Pulmonary artery endothelial cell (primary cell): ENCODE measurements at regions not wholly inside any gene's neighbourhood (a gene's known extent, or its start where the extent isn't known, plus 50 kb on each side); places are given as distances from the start of the nearest gene placed in this dataset.

Experiments used
- DNase-seq: peaks from one replicate; pipeline ENCODE4 v3.0.0-alpha.2; 2011; ENCODE audit warnings: low read depth, low spot score

DNA sequence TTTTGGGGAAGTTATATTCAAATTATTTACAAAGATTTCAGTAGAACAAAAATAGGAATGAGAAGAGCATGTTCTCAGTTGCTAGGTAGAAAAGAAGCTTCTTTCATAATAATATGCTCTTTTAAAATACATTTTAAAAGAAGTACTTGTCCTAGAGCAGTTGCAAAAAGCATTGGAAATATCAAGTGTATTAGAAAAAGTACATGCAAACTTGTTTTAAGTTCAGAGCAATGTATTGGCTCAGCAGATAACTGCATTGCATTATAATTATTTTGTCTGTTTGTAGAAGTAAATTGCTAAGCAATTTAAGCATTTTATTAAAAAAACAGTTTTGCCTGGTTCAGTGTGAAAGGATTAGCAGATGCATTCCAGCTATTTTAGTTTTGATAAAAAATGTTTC, 806.4 kb downstream of the USP25 start:
- no peak for DNase-seq

DNA sequence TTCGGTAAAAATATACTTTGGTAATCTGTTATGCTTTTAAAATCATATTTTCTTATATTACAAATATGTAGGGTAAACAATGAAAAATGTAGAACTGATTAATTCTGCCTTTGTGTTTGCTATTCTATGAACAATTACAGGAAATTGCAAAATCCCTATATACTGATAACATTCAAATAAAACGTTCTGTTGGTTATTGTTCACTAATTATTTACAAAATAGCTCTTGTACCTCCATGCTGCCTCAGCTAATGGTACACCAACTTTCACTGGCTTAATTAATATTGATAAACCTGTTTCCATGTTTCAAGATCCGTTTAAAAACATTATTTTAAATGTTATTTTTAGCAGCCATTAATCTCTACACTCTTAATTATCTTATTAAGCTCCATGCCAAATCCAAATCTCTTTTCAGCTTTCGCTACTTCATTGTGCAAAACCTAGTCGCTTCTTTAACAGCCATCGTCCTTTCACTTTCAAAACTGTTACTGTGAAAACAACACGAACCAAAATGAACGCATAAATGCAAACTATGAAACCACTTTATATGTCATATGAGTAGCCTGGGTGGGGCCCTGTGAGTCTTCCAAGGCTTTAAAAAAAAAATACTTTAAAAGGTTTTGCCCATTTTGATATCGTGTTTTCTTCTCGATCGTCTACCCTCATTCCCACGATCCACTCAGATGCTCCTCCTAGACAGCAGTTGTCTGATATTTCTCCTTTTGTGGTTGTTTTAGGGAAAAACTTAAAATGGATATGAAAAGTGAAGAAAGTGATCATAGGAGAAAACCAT, 807.1 kb downstream of the USP25 start:
- no peak for DNase-seq

DNA sequence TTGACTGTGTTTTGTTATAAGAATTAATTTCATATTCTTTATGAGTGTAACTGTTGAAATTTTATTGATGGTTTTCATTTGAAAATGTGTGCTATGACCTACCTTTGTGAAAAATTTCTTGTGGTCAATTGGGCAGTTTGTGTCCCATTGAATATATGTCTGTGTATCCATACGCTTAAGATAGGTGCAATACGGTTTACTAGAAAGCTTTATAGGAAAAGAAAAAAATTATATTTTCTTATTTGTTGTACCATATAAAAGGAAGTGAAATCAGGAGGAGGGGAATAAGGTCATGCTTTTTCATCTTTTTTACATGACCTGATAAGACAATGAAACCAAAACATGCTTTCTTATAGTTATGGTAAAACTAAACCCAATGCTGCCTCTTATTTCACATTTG, 807.7 kb downstream of the USP25 start:
- no peak for DNase-seq

DNA sequence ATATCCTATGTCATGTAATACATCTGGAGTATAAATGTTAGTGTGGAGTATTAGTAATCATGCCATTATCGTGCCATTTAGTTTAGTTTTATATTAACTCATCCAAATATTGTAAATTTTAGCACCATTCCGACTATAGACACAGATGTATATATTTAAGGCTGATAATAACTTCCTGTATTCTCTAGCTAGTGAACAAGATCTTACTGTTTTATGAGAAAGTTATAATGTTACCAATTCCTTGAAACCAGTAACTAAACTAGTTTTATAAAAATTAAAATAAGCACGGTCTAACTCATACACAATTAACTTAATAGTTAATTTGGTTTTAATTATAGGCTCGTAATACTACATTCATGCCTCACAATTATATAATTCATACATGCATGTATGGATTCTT, 808.6 kb downstream of the USP25 start:
- no peak for DNase-seq

DNA sequence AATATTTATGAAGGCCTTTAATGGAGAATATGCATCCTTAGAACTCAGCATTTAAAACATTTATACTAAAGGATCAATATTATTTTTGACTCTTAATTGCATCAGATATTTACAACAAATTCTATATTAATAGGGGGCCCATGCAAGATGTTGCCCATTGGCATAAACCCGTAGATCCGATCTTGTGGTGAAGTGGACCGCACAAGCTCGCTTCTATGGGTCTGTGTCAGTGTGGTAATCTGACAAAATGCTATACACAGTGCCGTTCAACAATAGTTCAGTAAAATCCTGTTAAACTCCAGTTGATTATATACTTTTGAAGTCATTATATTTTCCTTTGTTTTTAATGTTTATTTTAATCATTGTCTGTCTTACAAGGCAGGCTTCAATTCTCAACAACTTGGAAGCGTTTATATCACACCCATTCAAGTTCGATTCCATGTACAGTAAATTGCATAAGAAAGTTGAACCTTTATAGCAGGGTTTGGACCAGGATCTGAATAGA, 809.2 kb downstream of the USP25 start:
- no peak for DNase-seq

DNA sequence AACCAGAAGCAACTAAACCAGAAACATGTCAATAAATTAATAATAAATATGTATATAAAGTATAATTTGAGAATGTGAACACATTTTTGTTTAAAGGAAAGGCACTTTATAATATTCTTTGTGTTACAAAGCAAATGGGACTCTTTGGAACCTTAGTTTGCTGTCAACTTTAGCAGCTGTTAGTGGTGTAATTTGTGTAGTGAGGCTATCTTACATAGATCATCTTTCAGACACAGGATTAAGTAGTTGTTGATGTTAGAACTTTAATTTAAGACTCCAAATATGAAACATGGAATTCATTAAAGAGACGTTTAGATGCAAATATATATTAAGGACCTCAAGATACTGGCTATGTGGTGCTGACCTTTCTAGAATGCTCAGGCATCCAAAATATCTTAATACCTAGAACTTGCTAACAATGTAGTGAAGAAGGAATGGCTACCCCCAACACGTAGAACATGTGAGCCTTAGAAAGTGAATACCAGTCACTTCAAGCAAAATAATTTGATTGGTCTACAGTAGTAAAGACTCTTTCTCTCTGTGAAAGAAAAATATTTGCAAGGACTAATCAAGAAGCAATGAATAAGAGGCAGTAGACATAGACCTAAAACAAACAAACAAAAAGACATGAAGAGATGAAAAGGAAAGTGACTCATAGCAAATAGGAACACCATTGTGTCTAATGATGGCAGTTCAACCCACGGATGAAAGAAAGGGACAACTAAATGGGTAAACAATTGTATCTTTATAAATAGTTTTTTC, 811.4 kb downstream of the USP25 start:
- no peak for DNase-seq

DNA sequence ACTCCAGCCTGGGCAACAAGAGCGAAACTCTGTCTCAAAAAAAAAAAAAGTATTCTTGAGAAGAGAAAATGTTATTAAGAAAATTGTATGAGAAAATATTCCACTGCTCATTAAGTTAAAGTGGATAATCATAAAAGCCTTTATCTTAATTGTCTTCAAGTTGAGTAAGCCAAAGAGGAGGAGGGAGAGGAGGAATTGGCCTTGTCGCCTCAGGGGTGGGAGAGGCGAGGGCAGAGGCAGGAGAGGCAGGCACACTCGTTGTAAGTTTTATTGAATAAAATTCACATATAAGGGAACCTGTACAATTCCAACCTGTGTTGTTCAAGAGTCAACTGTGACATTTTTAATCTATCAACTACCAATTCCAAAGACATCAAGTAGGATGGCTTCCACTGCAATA, 820.3 kb downstream of the USP25 start:
- no peak for DNase-seq

DNA sequence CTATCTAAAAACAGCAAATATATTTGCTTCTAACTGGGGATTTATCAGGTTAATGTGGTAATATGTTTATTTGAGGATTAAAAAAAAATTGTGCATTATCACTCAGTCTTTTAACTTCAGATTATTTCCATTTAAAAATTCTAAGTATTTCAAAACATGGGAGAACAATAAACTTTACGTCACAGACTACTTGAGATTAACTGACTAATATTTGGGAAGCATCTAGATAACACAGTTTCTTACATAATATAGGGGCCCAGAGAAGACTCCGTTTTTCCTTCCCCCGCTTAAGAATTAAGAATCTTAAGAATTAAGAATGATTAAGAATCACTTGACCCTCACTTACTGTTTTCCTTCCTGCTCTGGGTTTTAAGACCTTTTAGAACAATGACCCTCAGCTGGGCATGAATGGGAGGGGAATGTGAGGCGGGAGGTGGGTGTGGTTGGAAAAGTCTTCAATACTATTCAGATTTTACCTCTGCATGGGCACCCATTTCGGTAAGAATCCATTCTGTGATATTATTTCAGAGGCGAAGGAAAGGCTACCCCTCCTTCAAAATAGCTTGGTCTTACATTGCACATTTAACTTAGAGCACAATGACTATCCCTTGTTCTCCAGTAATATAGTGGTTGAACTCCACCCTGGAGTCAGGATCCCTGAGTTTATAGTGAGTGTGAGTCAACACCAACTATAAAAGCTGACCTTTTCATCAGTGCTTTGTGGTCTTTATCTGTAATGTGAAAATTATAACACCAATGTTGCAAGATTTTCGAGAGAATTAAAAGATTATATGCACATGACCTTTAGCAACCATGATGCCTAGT, 821.3 kb downstream of the USP25 start:
- no peak for DNase-seq

DNA sequence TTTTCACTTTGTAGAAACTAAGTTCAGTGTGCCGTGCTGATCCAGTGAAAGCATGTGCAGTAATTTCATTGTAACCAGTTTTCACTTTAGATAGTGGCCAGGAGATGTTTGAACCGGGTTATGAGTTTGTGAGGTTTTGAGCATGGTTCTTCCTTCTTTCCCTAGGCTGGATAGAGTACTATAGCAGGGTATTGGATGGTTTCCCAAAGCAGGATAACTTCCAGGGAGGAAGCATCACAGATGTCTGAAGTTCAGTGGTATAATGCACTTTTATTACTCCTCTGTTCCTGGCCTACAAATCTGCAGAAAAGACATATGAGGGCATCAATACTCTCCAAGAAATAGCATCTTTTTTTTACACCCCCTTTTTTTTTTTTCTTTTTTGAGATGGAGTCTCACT, 823.1 kb downstream of the USP25 start:
- no peak for DNase-seq

DNA sequence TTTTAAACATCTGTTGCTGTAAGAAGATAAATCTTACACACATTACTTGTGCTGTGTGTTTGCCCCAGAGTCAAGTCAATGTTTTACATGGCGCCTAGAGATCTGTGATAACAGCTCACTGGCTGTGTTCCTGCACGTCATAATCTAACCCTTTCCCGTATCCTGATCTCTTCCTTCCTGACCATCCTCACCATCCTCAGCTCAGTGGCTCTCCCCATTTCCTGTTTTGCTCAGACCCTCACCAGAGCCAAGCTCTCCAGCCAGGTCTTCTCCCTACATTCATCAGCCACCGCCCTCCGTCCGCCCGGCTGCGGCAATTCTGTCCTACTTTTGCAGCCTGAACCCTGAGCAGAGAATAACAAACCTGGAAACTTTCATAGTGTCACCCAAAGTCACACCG, 824.7 kb downstream of the USP25 start:
- no peak for DNase-seq

DNA sequence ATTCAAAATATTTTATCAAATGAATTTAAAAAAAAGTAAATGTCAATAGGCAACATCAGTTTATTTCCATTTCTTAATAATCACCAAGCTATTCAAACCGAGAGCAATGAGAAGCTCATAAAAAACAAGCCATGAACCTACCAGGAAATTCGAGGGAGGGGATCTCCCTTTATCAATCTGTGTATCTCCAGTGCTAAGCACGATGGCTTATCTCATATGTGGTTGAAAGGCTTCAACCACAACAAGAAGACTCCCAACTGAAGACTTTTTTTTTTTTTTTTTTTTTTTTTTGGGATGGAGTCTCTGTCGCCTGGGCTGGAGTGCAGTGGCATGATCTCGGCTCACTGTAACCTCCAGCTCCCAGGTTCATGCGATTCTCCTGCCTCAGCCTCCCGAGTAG, 833.3 kb downstream of the USP25 start:
- DNase-seq: no peak

DNA sequence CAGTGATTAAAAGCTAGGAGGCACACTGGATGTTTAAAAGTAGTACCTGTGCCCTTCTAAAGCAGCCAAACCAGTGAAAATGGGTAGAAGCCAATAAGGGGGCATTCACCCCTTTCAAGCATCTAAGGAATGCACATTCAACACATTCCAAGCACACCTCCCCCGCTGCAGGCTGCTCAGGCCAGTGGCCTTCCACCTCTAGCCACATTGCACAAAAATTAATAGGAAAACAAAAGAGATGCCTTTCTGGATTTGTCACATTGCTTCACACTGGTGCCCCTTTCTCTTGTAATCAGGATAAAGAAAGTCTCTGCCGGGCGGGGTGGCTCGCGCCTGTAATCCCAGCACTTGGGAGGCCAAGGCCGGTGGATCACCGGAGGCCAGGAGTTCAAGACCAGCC, 834.0 kb downstream of the USP25 start:
- DNase-seq: no peak

DNA sequence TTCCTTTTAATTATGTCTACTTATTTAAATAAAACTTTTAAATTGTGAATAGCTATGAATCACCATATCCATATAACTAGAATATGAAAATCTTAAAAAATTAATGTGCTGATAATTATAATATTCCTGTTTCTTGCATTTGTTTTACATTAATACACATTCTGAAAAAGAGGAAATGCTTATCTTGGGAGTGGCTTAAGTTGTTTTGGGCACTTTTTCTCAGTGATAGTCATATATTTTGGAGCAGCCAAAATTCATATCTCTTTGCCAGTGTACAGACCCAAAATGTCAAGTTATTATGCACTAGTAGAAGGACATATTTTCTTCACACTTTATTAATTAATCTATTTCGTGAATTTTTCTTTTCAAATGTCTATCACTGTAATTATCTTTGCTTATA, 838.5 kb downstream of the USP25 start:
- no peak for DNase-seq

DNA sequence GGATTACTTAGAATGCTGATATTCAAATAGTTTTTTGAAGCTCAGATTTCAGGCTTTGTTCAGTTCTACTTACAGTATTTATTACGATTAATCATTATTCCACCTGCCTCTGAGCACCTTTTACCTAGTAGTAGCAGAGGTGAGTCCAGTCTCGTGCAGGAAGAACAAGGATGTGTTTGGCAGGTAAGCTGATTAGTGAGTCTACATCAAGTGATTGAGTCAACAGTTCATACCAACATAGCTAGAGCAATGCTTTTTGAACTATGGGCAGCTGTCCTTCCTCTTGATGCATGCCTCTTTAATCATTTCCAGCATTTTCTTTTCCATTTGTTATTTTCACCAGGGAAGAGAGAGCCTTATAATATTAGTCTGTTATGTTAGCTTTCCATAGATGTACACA, 838.9 kb downstream of the USP25 start:
- DNase-seq: no peak

DNA sequence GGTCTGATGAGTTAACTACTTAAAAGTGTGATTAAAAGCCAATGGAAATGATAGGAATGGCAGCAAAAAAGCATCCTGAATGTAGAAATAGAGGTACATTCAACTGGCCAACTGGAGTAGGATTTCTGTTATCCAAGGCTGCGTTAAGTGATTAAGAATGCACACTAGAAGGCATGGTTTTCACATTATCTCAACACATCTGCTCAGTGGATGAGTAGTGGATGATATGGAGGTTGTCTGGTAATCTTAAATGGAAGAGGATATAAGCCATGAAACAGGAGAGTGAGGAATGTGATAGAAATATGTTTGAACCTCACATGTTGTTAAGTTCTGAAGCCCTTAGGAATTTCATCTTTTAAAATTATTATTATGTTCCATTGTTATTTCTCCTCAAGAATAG, 839.9 kb downstream of the USP25 start:
- no peak for DNase-seq

DNA sequence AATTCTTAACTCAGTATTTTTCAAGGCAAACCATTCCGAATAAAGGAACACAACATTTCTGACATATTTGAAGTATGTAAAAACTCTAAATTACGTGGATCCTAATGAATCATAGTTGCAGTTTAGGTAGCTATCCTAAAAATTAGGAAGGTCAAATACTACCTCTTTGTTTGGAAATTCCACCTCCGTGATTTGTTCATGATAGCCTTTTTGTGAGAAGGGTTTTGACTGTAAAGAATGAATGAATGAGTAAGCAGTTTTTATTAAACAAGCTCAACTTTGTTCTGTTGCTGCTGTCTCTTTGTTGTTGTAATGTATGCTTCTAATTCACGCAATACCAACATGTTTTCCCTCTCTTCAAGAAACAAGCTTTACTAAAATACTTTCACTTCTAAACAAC, 840.4 kb downstream of the USP25 start:
- DNase-seq: no peak

DNA sequence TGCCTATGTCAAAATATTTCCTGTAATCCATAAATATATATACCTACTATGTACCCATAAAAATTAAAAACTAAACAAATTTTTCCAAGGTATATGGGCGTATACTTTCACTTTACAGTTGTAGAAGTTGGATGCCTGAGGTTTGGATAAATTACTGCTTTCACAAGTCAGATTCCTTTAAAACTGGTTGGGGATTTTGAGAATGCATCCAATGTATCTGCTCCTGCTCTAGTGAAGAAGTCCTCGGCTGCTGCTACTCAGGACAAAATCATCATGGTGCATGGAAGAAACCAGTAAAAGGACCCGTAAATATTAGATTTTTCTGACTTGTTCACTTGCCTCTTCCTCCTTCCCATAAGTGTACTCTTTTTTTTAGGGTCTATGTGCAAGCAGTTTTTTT, 841.1 kb downstream of the USP25 start:
- DNase-seq: no peak

DNA sequence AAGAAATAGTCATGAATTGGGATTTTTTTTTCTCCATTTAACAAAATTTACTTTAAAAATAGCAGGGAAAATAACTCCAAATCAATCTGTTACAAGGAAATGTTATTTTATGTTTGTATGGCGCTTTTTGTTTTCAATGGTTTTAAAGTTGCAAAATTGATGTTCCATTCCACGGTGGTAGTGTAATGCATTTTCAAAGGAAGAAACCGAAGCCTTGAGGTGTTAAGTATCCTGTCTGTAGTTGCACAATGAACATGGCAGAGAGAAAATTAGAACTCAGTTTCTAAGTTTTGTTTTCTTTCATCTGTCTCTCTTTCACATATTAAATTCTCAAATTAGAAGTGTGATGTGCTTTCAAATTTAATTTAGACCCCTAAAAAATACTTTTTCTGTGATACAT, 841.8 kb downstream of the USP25 start:
- no peak for DNase-seq

DNA sequence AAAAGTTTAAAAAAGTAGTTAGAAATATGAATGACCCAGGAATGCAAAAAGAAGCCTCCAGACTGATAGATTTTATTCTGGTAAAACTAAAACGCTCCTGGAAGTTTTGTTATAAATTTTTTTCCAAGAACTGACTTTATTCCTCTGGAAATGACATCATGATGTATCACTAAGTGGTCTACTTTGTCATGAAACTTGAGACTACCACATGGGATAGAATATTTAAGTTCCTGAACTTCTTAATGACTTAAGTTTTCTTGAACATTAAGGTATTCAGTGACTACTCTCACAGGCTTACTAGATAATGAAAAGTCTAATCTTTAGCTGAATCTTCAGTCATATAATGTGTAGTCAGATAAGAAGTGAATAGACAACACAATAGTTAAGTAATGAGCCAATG, 842.2 kb downstream of the USP25 start:
- DNase-seq: no peak

DNA sequence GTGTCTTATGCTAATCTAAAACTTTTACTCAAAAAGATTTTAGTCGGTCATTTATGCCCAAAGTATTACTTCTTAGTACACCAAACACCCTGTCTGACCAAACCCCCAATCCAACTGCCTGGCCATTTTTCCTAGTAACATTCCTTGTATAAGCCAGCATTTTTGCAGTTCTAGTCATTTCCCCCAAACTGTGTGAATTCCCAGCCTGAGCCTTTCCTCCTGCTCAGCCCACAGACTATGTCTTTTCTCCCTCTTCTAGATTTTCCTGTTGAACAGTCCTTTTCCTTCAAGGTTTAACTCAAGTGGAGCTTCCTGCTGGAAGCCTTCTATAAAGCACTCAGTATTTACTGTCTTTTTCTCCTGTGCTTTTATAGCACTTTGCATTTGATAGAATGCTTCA, 843.8 kb downstream of the USP25 start:
- no peak for DNase-seq

DNA sequence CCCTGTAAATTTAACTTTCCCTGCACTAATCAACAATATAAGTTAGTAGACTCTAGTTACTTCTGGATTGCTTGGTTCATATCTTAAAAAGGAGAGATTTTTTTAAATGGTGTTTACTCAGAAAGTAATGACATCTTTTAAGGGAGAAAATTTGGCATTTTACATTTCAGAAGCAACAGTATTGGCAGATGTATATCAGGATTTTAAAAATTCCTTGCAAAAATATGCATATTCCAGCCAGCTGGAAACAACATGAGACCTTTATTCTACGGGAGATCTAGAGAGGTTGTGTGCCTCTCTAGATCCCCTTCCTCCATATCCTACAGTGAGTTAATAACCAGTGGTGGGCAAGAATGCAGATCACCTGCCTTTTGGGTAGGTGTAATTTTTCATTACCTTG, 848.2 kb downstream of the USP25 start:
- no peak for DNase-seq

DNA sequence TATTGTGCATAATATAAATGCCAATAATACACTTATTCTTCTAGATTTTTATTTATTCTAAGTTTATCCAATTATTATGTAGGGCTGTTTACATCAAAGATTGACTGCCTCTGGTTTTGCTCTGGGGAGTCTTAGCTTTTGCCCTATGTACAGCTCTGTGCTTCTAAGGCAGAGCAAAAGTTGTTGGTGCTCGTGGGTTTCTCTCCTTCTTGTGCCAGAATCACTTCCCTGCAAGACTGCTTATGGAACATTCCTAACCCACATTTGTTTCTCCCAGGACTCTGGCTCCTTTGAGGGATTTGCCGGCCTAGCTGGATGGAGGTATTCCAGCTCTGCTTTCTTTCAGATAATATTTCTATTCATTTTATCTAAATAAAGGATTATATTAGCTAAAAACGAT, 849.1 kb downstream of the USP25 start:
- no peak for DNase-seq
